ENCODE measurements at regions not wholly inside any gene's neighbourhood (a gene's known extent, or its start where the extent isn't known, plus 50 kb on each side); places are given as distances from the start of the nearest gene placed in this dataset.

GRCh38 chr22:49188091-49188490 lies 639.6 kb downstream of the BRD1 start:
- TF ChIP-seq CTCF (IDR thresholded peaks at IDR 0.05), result no peak
- no peak overlapping the region for H3K27ac ChIP-seq

GRCh38 chr22:49186762-49187161 lies 640.9 kb downstream of the BRD1 start:
- no peak for DNase-seq (ENCODE audit: low spot score)

More at GRCh38 chr22:49188091-49188490, 639.6 kb downstream of the BRD1 start:
- H3K4me3 ChIP-seq, result no peak overlapping the region
- DNase-seq (ENCODE audit: low spot score), result no peak

GRCh38 chr22:49186293-49186692 lies 641.4 kb downstream of the BRD1 start:
- Histone ChIP-seq H3K4me3 (no peak overlapping the region), H3K27ac (no peak overlapping the region)
- no peak for TF ChIP-seq CTCF (IDR thresholded peaks at IDR 0.05)
- no peak for DNase-seq (ENCODE audit: low spot score)

More at GRCh38 chr22:49186762-49187161, 640.9 kb downstream of the BRD1 start:
- Histone ChIP-seq H3K27ac (no peak overlapping the region), H3K4me3 (no peak overlapping the region)
- no peak for TF ChIP-seq CTCF (IDR thresholded peaks at IDR 0.05)

- Histone ChIP-seq H3K27ac (no peak overlapping the region), H3K4me3 (no peak overlapping the region)
- TF ChIP-seq CTCF (IDR thresholded peaks at IDR 0.05), result no peak
- DNase-seq (ENCODE audit: low spot score), result no peak
These were observed 642.2 kb downstream of the BRD1 start for GRCh38 chr22:49185312-49185969.

- no peak for TF ChIP-seq CTCF (IDR thresholded peaks at IDR 0.05)
- no peak overlapping the region for H3K4me3 ChIP-seq
- H3K27ac ChIP-seq, result no peak overlapping the region
- DNase-seq (ENCODE audit: low spot score), result no peak
These were observed 642.9 kb downstream of the BRD1 start for GRCh38 chr22:49184736-49185135.

GRCh38 chr22:49183826-49184216 lies 643.9 kb downstream of the BRD1 start:
- Histone ChIP-seq H3K4me3 (no peak overlapping the region), H3K27ac (no peak overlapping the region)
- TF ChIP-seq CTCF (IDR thresholded peaks at IDR 0.05), result no peak
- DNase-seq (ENCODE audit: low spot score), result no peak

- DNase-seq (ENCODE audit: low spot score), result no peak
- Histone ChIP-seq H3K27ac (no peak overlapping the region), H3K4me3 (no peak overlapping the region)
- no peak for TF ChIP-seq CTCF (IDR thresholded peaks at IDR 0.05)
These were observed 644.4 kb downstream of the BRD1 start for GRCh38 chr22:49183208-49183825.
